Urothelium cell line (cell line): ENCODE measurements at regions not wholly inside any gene's neighbourhood (a gene's known extent, or its start where the extent isn't known, plus 50 kb on each side); places are given as distances from the start of the nearest gene placed in this dataset.
"Not testable (repeated sequence)": the region's sequence is repeated elsewhere in the genome, so short reads cannot be mapped to it uniquely, and the experiment has no call there.

Experiments
- DNase-seq: peaks from one replicate; pipeline ENCODE4 v3.0.0; 2011; ENCODE audit warnings: low spot score, mixed read lengths
- FAIRE-seq: peaks from 2 replicates; lab custom pipeline; 2011; peaks lifted over from hg19 to GRCh38; lab: Jason Lieb, UNC

GRCh38 chr3:150357923-150358607 is 50.0 kb upstream of the TSC22D2 start:
- FAIRE-seq (no peak), DNase-seq (no peak)

- DNase-seq (no peak), FAIRE-seq (no peak)
Measured at GRCh38 chr3:150357140-150357539, 51.0 kb upstream of the TSC22D2 start.

- FAIRE-seq (no peak), DNase-seq (no peak)
Measured at GRCh38 chr3:150355574-150355973, 52.5 kb upstream of the TSC22D2 start.

GRCh38 chr3:150352931-150353330 is 55.2 kb upstream of the TSC22D2 start:
- DNase-seq (no peak), FAIRE-seq (no peak)

GRCh38 chr3:150351398-150351797 is 56.7 kb upstream of the TSC22D2 start:
- DNase-seq: no peak
- FAIRE-seq: no peak

- DNase-seq: no peak
- FAIRE-seq: no peak
Measured at GRCh38 chr3:150349314-150350097, 58.6 kb upstream of the TSC22D2 start.

GRCh38 chr3:150348500-150348899 is 59.6 kb upstream of the TSC22D2 start:
- FAIRE-seq (no peak), DNase-seq (peak; percentile 65)

GRCh38 chr3:150346981-150347863 is 60.9 kb upstream of the TSC22D2 start:
- no peak for DNase-seq
- no peak for FAIRE-seq

GRCh38 chr3:150346266-150346665 is 61.8 kb upstream of the TSC22D2 start:
- FAIRE-seq (no peak), DNase-seq (no peak)

- FAIRE-seq (no peak), DNase-seq (peak; percentile 62)
Measured at GRCh38 chr3:150345021-150345538, 63.0 kb upstream of the TSC22D2 start.

- no peak for DNase-seq
- FAIRE-seq: no peak
Measured at GRCh38 chr3:150344079-150344759, 63.9 kb upstream of the TSC22D2 start.

GRCh38 chr3:150342896-150343467 is 65.1 kb upstream of the TSC22D2 start:
- no peak for FAIRE-seq
- no peak for DNase-seq

- DNase-seq (no peak), FAIRE-seq (no peak)
Measured at GRCh38 chr3:150341891-150342290, 66.2 kb upstream of the TSC22D2 start.

GRCh38 chr3:150336363-150336762 is 71.7 kb upstream of the TSC22D2 start:
- FAIRE-seq: not testable (repeated sequence)

GRCh38 chr3:150335631-150336030 is 72.5 kb upstream of the TSC22D2 start:
- no peak for FAIRE-seq

More at GRCh38 chr3:150336363-150336762, 71.7 kb upstream of the TSC22D2 start:
- DNase-seq: not testable (repeated sequence)

GRCh38 chr3:150334974-150335373 is 73.1 kb upstream of the TSC22D2 start:
- no peak for FAIRE-seq
- no peak for DNase-seq

More at GRCh38 chr3:150335631-150336030, 72.5 kb upstream of the TSC22D2 start:
- DNase-seq: no peak

- no peak for FAIRE-seq
Measured at GRCh38 chr3:150333477-150333876, 74.6 kb upstream of the TSC22D2 start.

GRCh38 chr3:150331978-150332568 is 76.0 kb upstream of the TSC22D2 start:
- FAIRE-seq: no peak
- no peak for DNase-seq

More at GRCh38 chr3:150333477-150333876, 74.6 kb upstream of the TSC22D2 start:
- no peak for DNase-seq

- FAIRE-seq (no peak), DNase-seq (no peak)
Measured at GRCh38 chr3:150330872-150331271, 77.2 kb upstream of the TSC22D2 start.

GRCh38 chr3:150330174-150330573 is 77.9 kb upstream of the TSC22D2 start:
- DNase-seq (no peak), FAIRE-seq (no peak)
